ENCODE measurements at regions not wholly inside any gene's neighbourhood (a gene's known extent, or its start where the extent isn't known, plus 50 kb on each side); places are given as distances from the start of the nearest gene placed in this dataset.

DNA sequence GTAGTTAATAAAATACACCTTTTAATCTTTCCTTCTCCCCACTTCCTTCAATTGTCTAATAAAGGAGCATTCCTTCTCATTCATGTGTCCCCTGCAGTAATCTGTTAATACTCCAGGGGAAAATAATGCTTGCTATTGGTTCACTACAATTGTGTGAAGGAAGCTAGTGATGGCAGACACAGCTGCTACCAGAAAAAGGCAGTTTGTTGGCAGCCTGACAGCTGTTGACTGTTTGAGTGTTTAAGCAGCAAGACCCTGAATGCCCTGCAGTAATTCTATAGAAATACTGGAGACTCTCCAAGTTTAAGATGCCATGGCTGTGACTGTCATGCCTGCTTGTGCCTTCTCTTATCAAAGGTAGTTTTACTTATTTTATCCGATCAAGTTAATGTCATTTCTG is 359.5 kb downstream of the C4orf33 start:
- H3K4me3 ChIP-seq (ENCODE audit: insufficient read depth, low read depth, low read length): no peak overlapping the region
- no peak overlapping the region for H2BK15ac ChIP-seq (ENCODE audit: low read depth, low read length)
- H3K9me1 ChIP-seq (ENCODE audit: insufficient read depth, low read length): no peaks in the 10 kb centered on the region
- no peak for ATAC-seq (ENCODE audit: low read depth)
- ChIA-PET CTCF (no interaction called here), POLR2A (ENCODE audit: unreplicated experiment) (no interaction called here)
- H2AK5ac ChIP-seq (ENCODE audit: low read depth, low read length): no peak overlapping the region
- H3K14ac ChIP-seq (replicated peaks; ENCODE audit: low read depth, low read length): no peak overlapping the region
- H4K8ac ChIP-seq (ENCODE audit: low read depth in 2 of 2, low read length in 2 of 2): no peak overlapping the region
- TF ChIP-seq CHD1 (IDR thresholded peaks at IDR 0.05; ENCODE audit: low read depth, low read length) (no peak), RFX5 (IDR thresholded peaks at IDR 0.05; ENCODE audit: low read depth, low read length) (no peak), RCOR1 (IDR thresholded peaks at IDR 0.05; ENCODE audit: insufficient replicate concordance, low read length) (no peak), MXI1 (IDR thresholded peaks at IDR 0.05; ENCODE audit: borderline replicate concordance, low read depth, low read length) (no peak), BHLHE40 (IDR thresholded peaks at IDR 0.05; ENCODE audit: low read depth, low read length) (no peak), MAFK (IDR thresholded peaks at IDR 0.05; ENCODE audit: low read depth, low read length) (no peak)
- TF ChIP-seq, protein P1, sequence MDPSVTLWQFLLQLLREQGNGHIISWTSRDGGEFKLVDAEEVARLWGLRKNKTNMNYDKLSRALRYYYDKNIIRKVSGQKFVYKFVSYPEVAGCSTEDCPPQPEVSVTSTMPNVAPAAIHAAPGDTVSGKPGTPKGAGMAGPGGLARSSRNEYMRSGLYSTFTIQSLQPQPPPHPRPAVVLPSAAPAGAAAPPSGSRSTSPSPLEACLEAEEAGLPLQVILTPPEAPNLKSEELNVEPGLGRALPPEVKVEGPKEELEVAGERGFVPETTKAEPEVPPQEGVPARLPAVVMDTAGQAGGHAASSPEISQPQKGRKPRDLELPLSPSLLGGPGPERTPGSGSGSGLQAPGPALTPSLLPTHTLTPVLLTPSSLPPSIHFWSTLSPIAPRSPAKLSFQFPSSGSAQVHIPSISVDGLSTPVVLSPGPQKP (IDR thresholded peaks at IDR 0.05; ENCODE audit: borderline replicate concordance, low read depth, low read length): no peak
- no peak overlapping the region for H3K4ac ChIP-seq (ENCODE audit: low read depth, low read length)
- H3K27ac ChIP-seq (ENCODE audit: insufficient read depth, low read length): no peak overlapping the region
- no peak overlapping the region for H4K5ac ChIP-seq (ENCODE audit: low read depth, low read length)
- H3K56ac ChIP-seq (ENCODE audit: extremely low read depth, insufficient read depth, low read length): no peak overlapping the region
- no peak overlapping the region for H2BK20ac ChIP-seq (ENCODE audit: low read depth, low read length)
- H3K18ac ChIP-seq (ENCODE audit: low read depth, low read length): no peak overlapping the region
- H4K91ac ChIP-seq (ENCODE audit: insufficient read depth, low read depth, low read length): no peak overlapping the region
- H3K4me1 ChIP-seq (ENCODE audit: control insufficient read depth, insufficient read depth, low read length): no peaks in the 10 kb centered on the region
- WGBS, 2 experiments (ENCODE audit: extremely low coverage in 2 of 2, insufficient read length in 1 of 2): no CpG with 5 or more reads among the region's 1 CpG
- dilution Hi-C loops (cut with HindIII; ENCODE audit: low sequenced_read_pairs, unreplicated experiment) (no loop called here), in situ Hi-C loops (cut with MboI; ENCODE audit: low sequenced_read_pairs) (no loop called here), intact Hi-C loops (cut with micrococcal nuclease) (no loop called here)
- no peak overlapping the region for H3K4me2 ChIP-seq (ENCODE audit: low read depth, low read length)
- no peak overlapping the region for H2AFZ ChIP-seq (replicated peaks; ENCODE audit: low read length, poor library complexity)
- H2AK9ac ChIP-seq (replicated peaks; ENCODE audit: low read depth, low read length, poor library complexity): no peak overlapping the region
- no peak overlapping the region for H3K23ac ChIP-seq (ENCODE audit: low read depth, low read length)
- no peak overlapping the region for H2BK120ac ChIP-seq (ENCODE audit: low read depth, low read length)
- H3K9me3 ChIP-seq (ENCODE audit: control insufficient read depth, insufficient read depth, low read length): peaks cover 6% of the 10 kb centered on the region
- no TSS peak for BruUV-seq (replicated peaks)
- no peak overlapping the region for H3K9ac ChIP-seq (ENCODE audit: low read depth, low read length)
- H3K27me3 ChIP-seq (ENCODE audit: control insufficient read depth, insufficient read depth, low read length): no peaks in the 10 kb centered on the region
- H4K20me1 ChIP-seq (ENCODE audit: insufficient read depth, low read length): no peaks in the 10 kb centered on the region
- no peak for DNase-seq
- H3K79me1 ChIP-seq (ENCODE audit: low read depth in 1 of 2, low read length in 2 of 2): no peaks in the 10 kb centered on the region
- no peak overlapping the region for H2BK5ac ChIP-seq (ENCODE audit: low read depth, low read length, poor library complexity, severe bottlenecking)
- H3K36me3 ChIP-seq (ENCODE audit: control insufficient read depth, insufficient read depth, low read length): no peaks in the 10 kb centered on the region

Data from IMR-90 (cell line).